ENCODE measurements at regions not wholly inside any gene's neighbourhood (a gene's known extent, or its start where the extent isn't known, plus 50 kb on each side); places are given as distances from the start of the nearest gene placed in this dataset.

DNA sequence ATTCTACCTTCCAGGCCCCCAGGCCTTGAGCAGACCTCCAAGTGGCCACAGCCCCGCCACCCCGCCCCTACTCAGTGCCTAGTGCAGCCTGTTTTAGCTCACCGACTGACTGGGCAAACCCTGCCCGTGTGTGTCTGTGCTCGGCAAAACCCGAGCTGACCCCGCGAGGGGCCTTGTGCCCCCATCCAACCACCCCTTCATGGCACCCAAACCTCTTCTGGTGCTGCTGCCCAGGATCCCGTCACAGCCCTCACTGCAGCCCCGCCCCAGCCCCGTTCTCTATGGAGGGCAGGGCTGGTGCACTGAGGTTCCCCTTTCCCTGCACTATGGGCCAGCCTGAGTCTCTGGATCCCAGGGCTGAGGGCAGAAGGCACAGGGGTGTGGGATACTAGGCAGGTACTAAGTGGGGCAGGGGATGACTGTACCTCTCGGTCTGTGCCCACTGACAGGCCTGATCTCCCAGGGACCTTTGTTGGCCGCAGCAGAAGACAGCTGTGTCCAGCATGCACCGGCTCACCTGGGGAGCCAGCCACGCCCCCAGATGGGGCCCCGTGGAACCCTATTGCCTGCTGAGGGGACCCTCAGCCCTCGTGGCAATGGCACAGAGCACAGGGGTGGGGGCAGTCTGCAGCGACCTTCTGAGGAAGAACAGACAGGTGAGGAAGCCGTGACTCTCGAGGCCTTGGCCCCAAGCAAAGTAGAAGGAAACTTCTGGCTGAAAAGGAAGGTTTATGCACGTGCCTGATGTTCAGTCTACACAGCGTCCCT lies 69.9 kb upstream of the OTOS start:
- no peak for FAIRE-seq

DNA sequence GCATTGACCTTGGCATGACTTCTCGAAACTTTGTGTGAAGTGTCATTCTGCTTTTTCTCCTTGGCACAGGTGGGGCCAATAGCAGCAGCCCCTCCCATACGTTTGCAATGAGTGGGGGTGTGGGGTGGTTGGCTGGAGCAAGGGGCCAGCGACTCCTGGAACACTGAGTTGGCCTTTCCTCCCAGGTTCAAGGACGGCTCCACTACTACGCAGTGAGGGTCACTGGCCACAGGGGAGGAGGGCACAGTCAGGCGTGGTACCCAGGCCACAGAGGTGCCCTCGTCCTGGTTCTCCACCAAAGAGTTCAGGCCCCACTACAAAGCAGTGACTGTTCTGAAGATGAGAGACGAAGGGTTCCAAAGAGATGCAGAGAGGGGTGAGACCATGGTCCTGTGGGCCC lies 70.6 kb upstream of the OTOS start:
- no peak for FAIRE-seq

DNA sequence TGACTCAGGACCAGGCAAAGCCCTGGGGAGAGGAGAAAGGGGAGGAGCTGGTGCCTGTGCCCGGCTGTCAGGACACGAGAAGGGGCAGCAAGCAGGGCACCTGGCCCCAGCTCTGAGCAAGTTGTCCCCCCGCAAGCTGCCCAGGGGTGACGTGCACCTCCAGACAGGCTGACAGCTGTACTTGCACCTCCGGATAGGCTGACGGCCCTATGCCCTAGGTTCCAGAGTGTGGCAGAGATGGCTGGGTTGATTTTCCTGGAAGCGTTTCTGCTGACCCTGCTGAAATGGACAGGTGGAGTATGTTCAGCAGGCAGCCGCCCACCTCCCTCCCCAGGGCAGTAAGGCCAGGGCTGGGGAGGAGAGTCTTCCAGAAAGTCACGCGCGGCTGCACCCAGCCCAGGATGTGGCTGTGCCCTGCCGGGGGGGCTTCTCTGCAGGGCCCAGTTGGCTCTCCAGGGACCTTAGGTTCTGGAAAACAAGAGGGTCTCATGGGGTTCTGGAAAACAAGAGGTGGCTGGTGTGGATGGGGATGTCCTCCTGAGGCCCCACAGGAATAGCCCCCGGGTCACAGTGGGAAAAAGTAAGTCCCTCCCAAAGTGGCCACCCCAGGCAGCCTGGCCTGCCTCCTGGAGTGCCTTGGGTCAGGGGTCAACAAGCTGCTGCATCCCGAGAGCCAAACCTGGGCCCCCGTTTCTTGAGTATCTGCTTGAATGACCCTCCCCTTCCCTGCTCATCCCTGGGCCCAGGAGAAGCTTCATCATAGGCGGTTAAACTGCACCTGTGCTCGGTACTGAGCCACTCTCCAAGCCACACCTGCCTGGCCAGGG lies 71.4 kb upstream of the OTOS start:
- FAIRE-seq: no peak

DNA sequence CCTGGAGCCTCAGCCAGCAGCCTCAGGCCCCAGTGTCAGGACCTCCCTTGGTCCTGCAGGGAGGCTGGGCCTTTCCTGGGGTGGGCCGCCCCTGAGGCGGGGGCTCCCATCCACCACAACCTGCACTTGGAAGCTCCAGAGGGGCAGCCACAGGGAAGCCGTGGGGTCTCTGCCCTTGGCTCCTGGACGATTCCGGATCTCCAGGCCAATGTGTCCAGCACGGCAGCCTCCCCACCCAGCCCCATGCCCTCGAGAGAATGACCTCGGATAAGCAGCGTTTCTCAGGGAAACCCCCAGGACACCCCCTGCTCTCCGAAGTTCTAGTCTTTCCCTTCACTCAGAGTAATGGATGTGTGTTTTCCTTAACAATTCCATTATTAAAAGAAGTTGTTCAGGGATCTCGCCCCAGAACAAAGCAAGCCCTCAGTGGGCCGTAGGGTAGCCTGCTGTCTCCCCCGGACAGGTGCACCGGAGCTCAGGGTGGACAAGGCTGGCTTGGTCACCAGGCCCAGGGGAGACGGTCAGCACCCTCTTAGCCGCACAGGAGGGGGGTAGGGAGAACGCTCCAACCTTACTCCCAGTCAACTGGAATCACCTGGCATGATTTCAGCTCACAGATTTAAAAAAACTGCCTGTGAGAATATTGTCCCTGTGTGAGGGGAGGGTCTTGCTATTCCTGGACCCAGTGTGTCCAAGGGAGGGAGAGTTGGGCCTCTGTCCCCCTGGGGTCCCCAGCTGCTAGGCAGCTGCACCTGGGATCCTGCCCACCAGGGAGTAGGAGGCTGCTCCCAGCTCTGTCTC lies 72.2 kb upstream of the OTOS start:
- FAIRE-seq: no peak

DNA sequence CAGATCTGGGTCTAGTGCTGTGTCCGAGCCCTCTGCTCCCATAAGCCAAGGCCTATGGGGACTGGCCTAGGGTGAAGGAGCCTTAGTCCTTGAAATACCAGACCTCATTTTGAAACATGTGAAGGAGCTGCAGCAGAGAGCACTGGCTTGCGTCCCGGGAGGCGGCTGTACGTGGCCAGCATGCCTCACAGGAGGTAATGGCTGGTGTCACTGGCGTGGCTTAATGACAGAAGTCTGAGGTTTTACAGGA lies 72.7 kb upstream of the OTOS start:
- FAIRE-seq: no peak

DNA sequence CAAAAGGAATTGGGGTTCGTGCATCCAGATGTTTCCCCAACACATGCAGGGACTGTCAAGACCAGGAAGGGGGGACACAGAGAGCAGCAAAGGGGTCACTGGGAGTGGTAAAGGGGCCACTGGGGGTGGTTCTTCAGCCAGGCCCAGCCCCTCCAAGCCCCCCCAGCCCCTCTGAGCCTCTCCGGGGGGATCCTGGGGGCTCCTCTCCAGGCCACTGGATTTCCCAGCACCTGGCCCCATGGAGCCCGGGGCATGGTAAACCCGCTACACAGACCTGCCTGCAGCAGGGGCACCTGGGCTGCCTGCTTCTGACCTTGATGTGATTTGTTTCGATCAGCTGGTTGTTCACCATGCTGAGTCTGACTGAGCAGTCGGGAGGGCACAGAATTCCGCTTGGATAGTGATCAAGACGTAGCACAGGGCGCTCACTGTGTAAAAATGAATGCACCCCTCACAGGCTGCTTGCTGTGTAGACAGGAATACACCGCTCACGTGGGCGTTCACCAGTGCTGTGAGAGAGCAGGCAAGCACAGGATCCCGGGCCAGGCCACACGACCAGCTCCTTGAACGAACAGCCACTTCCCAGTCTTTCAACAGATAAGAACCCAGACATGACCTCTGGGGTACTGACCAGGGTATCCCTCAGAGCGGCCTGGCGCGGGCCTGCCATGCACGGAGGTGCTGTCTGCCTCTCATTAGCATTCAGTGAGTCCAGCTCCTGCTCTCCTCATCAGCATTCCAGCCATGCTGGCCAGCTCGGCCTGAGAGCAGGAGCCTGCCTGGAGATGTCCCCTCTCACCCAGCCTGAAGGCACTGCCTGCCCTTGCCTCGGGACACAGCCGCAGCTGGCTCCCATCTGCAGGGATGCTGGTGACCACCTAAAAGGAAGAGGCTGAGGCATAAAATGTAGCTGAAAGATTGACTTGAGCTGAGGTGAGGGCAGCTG lies 73.3 kb upstream of the OTOS start:
- no peak for FAIRE-seq

DNA sequence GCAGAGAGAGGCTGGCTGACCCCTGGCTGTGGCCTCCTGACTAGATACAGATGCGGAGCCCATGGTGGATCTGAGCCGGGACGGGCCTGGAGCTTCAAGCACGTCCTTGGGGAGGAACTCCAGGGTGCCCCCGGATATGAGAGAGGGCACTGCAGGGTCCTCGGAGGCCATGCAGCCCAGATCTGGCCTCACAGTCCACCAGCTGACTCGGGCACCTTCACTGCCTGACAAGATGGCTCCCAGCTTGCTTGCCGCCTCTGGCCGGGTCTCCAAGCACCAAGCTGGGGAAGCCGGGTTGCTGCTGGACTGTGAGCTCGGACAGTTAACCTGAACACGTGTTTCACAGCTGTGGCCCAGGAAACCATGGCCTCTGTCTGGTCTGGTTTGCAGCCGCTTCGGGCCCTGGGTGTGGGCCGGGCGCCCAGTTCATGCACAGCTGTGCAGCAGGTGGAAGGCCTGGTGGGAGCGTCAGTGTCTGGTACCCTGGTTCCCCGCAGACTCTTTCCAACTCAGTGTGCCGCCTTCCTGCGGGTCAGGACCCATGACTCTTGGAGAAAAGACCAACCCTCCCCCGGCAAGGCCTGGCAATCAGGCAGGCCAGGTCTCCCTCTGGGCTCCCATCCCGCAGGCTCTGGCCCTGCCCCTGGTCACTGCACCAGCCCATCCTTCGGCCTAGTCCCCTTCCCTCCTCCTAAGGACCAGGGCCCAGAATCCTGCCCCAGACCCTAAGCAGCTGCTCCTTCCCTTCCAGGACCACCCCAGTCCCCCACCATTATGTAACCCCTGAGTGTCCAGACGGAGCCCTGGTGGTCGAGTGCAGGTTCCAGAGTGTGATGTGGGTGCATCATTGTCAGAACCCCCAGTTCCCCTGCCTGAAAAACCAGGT lies 74.6 kb upstream of the OTOS start:
- no peak for FAIRE-seq

DNA sequence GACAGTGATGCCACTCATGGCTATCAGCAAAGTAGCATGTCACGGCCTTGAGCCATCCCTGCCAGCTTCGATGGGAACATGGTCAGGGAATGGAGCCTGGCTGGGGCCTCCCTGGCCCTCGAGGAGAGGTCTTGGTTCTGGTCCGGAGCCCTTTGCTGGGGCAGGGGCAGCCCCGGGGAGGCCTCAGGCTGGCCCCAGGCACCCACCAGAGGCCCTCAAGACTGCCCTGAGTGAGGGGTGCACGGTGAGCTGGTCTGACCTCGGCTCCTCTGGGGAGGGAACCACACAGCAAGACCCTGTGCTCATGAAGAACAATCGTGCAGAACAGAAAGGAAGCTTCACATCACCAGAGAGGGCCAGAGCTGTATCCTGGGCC lies 75.2 kb upstream of the OTOS start:
- FAIRE-seq: no peak

DNA sequence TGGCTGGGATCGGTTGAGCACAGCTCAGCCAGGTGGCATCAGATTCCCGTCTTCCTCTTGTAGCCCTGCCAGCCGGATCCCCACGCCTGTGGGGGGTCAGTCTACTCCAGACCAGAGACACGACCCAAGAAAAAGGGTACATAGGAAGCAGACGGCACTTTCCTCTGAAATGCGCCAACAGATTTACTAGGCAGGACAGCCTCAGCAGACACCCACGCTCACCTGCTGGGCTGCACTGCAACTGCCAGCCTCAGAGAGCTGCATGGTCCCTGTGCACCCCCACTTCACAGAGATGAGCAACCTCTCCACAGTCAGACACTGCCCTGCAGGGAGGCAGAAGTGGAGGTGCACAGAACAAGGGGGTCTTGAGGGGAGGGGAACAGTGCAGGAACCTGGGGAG lies 75.7 kb upstream of the OTOS start:
- no peak for FAIRE-seq

DNA sequence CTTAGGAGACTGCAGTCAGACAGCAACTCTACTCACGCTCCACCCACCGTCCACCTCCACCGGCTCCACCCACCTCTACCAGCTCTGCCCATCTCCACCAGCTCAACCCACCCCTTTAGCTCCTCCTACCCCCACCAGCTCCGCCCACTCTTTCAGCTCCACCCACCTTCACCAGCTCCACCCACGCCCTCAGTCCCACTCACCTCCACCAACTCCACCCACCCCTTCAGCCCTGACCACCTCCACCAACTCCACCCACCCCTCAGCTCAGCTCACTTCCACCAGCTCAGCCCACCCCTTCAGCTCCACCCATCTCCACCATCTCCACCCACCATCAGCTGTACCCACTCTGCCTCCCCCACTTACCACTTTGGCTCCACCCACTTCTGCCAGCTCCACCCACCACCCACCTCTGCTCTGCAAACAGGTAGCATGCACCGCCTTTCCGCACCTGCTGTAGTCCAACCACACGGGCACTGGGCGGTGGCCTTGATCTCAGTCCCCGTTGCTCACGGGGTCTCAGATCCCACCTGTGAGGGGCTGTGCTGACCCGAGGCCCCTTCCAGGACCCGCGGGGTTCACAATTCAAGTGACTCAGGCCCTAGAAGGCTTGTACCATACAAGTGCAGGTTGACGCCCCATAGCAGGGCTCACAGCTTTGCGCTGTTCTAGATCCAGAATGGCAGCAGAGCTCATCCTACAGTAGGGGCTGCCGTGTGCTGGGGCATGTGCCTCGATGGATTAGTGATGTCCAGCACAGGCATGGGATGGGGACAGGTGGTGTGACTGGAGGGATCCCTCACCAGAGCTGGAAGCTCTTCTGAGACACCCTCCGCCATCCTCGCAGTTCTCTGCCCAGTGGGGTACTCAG lies 77.2 kb upstream of the OTOS start:
- FAIRE-seq: no peak

DNA sequence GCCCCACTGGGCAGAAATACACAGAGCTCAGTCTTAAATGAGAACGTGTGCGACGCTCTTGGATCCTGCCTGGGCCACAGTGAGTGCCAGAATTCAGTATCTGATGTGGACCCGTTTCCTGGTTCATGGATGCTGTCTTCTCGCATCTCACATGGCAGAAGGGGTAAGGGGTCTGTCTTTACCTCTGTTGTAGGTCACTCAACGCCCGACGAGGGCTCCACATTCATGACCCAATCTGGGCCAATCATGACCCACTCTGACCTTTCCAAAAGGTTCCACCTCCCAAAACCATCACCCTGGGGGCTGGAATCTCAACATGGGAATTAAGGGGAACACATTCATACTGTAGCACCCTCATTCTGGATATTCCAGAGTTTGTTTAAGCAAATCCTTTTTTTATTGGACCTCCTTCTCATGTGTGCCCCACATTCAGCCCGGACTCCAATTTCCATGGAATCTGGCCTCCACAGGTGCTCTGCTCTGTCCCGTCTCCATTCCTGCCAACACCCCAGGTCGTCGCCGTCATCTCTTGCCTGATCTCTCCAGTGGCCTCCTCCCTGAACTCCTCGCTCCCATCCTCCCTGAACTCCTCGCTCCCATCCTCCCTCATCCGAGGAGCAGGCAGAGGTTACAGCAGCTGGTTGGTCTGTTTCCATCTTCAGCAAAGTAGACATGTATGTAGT lies 78.9 kb upstream of the OTOS start:
- FAIRE-seq: no peak

DNA sequence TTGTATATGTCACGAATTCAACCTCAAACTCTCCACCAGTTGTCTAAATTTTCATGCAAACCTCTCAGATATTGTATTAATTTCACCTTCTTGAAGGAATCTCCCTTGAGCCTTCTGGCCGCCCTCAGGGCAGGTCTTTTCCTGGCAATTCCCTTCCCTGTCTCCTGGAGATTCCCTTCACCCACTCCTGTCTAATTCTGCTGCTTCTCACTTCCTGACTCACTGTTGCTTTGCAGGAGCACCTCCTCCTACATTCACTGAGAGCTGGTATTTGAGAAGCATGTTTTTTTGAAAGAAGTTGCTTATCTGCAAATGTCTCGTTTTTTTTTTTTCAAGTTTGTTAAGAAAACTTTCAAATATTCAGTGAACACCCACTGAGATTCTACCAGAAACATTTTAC lies 79.9 kb upstream of the OTOS start:
- FAIRE-seq: no peak

DNA sequence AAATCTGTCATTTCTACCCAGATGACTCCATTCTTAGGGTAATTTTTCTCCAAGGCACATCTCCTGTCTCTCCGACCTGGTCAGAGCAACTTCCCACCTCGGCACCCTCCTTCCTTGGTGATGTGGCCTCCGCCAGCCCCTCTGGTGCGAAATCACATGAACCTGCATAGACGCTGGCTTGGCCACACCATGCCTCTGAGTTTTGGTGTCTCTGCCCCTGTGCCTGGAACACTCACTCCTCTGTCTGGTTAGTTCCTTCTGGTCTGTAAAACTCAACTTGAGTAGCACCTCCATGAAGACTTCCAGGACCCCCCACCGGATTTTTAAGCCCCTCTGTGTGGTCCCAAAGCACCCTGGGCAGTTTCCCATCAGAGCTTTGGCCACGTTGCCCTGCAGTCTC lies 83.2 kb upstream of the OTOS start:
- FAIRE-seq: no peak

DNA sequence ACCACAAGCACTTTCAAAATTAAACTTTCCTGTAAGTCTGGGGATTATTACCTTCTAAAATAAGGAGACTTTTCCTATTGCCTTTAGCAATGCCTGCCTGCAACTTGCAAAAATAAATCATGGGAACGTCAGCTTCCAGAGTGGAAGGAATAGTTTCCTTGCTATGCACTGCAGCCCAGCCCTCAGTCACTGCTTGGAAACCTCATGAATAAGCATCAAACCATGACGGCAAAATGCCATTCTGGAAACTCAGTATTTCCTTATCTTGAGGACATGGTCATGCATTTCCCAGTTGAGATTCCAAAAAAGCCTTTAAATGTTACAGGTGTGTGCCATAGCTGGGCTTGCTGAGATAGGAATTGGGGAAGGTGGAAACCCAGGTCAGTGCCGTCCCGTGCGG lies 84.2 kb upstream of the OTOS start:
- FAIRE-seq: no peak

DNA sequence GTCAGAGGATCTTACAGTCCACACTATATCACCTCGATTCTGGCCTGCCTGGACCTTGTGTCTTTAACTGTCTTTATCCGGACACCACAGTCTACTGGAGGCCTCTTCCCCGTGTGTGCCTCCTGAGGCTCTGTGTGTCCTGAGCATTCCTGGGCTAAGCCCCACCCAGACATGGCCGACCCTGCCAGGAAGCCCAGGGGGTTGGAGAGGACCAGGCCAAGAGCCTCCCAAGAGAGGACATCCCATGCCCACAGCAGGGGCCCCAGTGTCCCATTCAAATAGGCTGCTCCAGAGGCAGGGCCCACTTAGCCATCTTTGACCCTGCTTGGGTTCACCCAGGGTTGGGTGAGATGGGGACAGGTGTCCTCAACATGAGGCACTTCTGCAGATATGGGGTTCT lies 84.7 kb upstream of the OTOS start:
- FAIRE-seq: no peak

DNA sequence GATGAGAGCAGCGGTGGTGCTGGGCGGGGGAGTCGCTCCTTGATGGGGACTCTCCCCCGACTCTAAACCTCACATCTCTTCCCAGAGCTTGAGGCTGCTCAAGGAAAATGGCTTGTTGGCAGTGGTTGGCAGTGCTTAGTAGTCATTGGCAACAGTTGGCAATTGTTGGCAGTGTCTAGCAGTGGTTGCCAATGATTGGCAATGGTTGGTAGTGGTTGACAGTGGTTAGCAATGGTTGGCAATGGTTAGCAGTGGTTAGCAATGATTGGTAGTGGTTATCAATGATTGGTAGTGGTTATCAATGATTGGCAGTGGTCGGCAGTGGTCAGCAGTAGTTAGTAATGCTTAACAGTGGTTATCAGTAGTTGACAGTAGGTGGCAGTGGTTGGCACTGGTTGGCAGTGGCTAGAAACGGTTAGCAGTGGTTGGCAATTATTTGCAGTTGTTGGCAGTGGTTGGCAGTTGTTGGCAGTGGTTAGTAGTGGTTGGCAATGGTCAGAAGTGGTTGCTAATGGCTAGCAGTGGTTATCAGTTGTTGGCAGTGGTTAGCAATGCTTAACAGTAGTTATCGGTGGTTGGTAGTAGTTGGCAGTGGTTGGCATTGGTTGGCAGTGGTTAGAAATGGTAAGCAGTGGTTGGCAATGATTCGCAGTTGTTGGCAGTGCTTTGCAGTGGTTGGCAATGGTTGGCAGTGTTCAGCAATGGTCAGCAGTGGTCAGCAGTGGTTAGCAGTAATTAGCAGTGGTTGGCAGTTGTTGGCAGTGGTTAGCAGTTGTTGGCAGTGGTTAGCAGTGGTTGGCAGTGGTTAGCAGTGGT lies 85.4 kb upstream of the OTOS start:
- FAIRE-seq: no peak

DNA sequence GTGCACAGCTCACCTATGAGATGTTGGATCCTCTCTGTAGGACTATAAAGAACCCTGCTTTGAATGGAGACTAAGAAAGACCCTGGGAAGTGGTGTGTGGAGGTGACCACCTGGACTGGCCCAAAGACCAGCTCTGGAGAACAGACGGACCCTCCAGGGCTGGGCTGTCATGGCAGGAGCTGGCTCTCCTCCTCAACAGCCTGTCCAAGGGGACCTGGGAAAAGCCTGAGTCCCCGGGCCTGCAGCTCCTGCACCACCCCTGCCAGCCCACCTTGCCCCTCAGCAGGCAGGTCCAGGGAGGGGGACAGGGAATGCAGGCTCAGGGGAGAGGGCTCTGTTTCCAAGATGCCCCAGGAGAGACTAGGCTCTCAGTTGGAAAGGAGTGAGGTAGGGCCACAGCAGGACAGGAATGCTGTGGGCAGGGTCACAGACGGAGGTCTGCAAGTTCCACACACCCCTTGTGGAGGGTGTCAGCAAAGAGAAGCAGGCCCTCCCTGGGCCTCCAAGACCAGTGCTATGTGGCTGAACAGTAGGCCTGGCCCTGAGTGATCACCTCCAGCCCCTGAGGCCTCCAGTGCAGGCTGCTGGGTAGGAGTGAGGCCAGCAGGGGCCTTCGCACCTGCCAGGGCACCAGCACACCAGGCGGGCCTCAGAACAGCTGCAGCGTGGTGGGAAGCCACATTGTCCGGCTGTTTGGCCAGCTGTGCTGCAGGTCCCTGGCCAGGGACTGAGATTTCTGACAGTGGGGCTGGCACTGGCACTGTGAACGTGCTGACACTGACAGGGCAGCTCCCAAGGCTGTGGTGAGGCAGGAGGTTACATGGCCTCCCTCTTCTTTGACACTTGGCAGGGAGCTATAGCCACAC lies 86.4 kb upstream of the OTOS start:
- no peak for FAIRE-seq
